ENCODE measurements at regions not wholly inside any gene's neighbourhood (a gene's known extent, or its start where the extent isn't known, plus 50 kb on each side); places are given as distances from the start of the nearest gene placed in this dataset.
A peak's percentile ranks its signal among the peaks of the same experiment; 100 is the strongest.
"Not testable (repeated sequence)": the region's sequence is repeated elsewhere in the genome, so short reads cannot be mapped to it uniquely, and the experiment has no call there.

DNA sequence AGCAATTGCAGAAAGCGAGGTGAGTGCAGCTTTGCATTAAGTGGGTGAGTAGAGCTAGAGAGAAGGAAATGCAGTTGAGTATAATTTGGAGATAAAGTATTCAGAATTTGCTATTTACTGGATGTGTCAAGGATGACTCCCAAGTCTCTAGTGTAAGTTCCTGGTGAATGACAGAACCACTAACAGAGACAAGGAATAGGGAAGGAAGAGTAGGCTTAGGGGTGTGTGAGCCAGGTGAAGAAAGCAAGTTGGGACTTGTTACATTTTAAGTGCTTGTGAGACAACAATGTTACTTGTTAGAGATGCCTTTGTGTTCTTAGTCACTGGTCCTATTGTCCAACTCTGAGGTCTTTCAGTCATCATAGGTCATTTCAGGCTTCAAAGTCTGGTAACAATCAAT is 70.8 kb downstream of the TBC1D26 start:
- DNase-seq: not testable (repeated sequence)

DNA sequence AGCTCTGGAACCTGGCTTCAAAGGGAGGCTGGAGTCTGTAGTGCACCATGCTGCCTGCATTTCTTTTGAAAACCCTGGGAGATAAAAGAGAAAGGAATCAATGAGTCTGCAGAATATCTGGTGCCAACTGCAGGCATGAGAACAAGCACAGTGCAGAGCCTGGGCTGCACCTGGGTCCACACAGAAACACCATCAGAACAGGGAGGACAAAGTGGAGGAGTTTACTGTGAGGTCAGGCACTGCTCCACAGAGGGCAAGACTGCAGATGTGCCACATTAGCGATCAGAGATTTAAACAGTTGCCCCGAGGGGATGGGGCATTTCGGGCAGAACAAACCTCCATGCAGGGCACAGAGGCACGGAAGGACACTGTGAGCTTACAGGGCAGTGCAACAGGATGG is 74.7 kb downstream of the TBC1D26 start:
- not testable (repeated sequence) for DNase-seq

DNA sequence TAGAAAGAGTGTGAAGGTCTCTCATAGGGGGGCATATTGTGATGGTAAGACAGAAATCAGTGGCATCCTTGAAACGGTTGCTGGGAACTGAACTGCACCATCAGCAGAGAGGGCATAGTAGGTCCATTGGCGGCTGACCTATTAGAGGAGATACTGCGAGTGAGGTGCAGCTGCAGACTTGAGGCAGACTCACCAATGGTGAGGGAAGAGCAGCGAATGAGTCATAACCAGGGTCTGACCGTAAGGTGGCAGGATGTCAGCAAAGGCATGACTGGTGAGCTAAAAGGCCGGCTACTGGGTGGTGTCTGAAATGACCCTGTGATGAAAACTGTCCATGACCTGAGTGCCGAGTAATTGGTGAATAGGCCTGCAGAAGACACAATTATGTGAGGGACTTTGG is 81.3 kb downstream of the TBC1D26 start:
- not testable (repeated sequence) for DNase-seq

DNA sequence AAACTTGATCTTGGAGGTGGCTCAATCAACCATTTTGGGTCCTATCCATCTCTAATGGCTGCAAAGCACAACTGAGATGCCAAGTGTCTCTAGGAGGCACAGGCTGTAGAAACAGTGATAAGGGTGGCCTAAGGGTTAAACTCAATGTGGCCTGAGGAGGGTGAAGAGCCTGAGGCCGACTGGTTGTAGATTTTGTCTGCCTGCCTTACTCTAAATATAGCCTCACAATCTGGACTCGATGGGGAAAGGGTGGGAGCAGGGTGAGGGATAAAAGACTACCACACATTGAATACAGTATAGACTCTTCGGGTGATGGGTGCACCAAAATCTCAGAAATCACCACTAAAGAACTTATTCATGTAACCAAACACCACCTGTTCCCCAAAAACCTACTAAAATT is 81.9 kb downstream of the TBC1D26 start:
- DNase-seq: not testable (repeated sequence)

DNA sequence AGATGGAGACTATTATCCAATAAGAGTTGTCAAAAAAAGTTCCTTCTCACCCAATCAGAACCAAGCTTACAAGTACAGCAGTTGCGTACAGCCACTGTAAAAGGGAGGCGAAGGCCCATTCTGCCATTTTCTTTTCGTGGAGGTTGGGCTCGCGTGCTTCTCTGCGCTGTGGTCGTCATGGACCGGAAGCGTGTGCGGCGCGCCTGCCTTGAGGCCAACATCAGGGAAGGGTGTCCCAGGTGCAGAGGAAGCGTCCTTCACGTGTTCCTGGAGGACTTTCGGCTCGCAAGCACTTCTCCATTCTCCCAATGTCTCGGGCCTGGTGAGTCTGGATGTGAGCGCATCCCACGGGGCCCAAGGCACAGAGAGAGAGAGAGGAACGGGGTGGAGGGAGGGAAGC is 85.8 kb downstream of the TBC1D26 start:
- not testable (repeated sequence) for DNase-seq

DNA sequence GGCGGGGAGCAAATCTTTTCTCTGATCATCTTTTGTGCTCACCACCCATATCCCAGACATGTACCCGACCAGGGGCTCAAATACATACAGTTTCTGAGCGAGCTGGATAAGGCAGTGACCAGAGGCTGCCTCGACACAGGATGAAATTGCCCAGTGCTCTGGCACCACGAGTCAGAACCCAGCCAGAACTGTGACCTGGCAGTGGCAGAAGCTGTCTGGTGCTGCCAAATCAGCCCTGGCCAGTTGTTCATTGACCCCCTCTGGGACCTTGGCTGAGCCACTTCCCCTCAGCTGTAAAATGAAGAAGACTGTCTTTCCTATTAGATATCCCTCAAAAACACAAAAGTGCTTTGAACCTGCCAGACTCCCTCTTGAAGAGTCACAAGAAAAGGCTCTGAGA is 90.2 kb downstream of the TBC1D26 start:
- not testable (repeated sequence) for DNase-seq

DNA sequence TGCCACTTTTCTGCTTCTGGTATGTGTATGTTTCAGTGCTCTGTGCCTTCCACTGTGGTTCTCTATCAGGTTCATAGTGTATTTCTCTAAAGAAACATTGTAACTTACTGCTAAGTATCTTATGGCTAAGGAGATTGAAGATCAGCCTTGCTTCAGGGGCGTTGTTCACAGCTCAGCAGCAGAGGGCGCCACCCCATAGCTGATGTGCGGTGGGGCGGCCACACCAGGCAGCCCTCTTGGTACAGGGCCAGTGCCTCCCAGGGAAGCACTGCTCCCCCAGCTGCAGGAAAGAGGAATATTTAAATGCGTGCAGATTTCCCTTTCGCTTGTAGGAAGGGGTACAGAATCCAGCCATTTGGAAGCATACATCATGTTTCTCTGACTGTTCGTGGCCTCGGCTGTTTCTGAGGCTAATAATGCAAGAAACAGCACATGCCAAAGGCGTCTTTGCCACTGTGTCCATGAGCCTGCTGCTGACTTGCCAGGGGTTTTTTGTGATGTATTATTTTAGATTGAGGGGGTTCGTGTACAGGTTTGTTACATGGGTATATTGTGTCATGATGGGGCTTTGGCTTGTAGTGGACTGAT is 96.7 kb downstream of the TBC1D26 start:
- DNase-seq: peak; percentile 80 to 84

DNA sequence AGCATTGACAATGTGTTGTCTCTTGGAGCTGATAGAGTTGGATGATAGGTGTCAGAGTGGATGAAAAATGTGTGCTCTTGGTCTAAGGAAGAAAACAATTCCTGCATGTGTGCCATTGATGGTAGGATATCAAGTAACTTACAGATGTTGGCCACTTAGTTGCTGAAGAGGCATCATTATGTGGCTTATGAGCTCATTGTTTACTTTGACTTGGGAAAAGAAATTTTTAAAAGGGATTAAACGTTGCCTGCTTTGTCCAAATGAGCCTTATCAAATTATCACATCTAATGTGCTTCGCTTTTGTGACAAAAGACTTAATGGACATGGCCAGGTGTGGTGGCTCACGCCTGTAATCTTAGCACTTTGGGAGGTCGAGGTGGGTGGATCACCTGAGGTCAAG is 98.1 kb downstream of the TBC1D26 start:
- not testable (repeated sequence) for DNase-seq

DNA sequence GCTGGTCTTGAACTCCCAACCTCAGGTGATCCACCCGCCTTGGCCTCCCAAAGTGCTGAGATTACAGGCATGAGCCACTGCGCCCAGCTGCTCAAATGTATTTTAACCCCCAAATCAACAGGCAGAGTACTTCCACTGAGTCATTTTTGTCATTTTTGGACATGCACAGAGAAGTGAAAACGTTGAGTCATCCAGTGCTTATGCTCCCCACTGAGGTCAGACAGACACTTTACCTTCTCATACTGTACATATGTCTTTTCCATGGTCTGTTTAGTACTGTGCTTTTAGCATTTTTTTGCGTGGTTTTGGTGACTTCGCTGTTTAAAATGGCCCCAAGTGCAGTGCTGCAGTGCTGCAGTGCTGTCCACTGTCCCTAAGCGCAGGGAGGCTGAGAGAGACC is 99.1 kb downstream of the TBC1D26 start:
- peak in 1 of 2 donors; percentile 38 for DNase-seq

DNA sequence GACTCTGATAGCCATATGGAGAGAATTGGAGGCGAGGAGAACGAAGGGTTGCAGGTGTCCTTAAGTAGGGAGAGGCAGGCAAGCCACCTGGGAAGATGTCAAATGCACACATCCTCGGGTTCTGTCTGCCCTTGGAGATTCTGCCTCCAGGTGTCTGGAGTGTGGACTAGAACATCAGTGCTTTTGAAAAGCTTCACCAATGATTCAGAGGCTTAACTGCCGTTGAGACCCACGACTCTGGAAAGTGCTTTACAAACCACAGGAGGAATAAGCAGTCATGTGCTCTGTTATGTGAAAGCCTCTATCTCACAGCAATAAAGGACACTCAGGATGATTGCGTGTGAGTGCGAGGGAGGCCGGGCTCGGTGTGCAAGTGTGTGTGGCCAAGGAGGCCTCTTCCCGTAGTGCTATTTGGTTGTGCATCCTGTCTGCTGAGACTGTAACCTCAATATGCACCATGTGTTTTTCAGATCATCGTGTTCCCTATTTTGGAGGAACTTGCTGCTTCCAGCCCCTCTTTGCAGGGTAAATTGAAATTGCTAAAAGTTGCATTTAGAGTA is 100.9 kb downstream of the TBC1D26 start:
- not testable (repeated sequence) for DNase-seq

DNA sequence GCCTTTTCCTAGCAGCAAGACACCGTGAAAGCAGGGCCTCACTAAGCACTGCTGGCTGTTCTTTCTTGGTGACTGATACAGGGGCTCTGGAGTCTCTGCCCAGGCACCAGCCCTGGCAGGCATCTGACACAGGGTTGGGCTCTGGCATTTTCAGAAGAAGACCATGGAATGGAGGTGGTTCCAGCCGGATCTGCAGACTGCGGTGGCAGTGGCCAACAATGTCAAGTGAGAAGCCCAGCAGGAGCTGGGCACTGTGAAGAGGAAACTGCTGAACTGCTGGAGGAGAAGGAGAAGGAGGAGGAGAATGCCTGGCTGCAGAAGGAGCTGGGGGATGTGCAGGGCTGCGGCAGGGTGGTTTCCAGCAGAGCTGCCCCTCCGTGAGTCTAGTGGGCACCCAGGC is 101.8 kb downstream of the TBC1D26 start:
- not testable (repeated sequence) for DNase-seq

DNA sequence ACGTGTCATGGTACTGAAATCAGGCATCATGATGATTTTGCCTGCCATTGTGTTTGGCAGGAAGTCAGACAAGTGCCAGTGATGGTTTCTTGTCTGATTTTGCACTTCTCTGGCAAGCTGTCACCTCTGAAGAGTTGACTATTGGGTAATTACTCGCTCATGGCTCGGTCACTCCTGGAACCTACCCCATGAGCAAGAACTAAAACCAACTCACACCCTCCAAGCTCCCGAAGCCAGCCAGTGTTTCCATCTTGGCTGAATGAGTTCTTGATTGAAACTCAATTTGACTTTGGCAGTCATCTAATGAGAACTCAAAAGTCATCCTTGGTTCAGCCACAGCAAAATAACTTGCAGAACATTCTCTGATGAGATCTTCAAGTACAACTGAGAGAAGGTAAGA is 103.4 kb downstream of the TBC1D26 start:
- not testable (repeated sequence) for DNase-seq

DNA sequence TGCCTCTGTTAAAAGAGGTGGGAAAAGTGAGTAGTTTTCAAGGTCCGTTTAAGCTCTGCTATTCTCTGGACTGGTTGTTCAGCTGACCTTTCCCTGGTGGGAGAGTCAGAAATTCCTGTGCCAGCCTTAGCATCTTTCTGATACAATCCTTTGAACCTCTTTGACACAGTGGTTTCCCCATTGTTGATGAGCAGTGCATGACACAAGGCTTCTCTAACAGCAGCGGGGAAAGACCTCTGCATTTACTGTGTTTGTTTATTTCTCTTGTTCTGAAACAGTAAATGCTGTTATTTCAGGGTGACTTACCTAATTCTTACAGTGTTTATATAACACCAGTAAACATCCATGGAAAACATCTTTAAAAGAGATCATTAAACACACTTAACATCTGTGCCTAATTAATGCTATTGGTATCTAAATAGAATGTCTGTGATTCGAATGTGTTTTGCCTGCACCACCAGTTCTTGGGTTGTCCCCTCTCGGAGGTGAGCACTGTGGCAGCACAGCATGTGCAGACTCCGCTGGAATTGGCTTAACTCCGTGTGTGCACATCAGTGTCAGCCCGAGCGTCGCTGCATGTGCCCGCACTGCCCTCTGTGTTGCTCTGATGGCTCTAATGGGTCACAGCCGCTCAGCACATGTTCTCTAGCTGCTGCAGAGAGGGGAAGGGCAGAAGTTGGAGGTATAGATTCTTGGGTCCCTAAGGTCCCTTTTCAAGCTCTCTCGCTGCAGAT is 104.3 kb downstream of the TBC1D26 start:
- not testable (repeated sequence) for DNase-seq

DNA sequence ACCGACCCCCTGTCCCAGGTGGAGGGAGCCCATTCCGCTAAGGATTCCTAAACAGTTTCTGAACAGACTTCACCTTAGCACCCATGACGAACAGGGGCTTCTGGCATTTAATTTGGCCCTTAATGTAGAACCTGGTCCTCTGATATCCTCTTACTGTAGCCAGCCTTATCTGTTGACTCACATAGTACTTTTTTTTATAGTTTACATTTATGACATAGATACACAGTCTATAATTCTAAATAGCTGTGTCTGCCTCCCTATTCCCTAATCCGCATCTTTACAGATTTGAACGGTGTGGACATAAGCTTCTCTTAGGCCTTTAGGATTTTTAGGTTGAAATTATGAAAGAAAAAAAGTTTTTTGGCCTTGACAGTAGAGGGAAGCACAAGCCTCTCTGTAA is 104.9 kb downstream of the TBC1D26 start:
- not testable (repeated sequence) for DNase-seq

DNA sequence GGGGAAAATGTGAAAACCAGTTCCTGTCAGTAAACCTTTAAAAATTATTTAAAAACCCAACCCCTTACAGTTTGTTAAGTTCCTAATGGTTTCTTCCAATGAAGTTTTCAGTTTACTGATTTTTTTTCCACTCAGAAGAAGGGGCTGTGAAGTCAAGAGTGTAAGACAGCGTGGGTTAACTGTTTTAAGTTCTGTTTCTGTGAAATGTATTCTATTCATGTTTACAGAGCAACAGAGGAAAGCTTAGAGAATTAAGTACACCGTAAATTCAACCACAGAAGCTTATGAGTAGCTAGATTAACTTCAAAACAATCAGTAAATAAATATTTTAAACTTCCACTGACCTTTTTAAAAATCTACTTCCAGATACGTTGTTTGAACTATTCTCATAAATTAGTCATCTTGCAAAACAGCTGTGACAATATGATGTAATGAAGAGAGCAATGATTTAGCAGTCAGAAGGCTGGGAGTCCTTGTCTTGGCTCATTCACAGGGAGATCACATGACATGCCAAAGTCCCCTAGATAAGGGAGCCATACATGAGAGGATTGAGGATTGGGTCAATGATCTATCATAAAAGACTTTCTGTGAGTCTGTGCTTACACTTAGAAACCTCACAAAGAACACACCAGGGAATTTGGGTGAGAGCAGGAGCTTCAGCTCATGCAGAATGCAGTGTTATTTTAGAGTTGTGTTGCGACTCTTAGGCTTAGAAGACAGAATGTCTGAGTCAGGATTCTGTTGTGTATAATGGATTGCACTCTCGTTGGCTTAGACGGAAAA is 97.3 kb upstream of the ADORA2B start:
- DNase-seq: not testable (repeated sequence)

DNA sequence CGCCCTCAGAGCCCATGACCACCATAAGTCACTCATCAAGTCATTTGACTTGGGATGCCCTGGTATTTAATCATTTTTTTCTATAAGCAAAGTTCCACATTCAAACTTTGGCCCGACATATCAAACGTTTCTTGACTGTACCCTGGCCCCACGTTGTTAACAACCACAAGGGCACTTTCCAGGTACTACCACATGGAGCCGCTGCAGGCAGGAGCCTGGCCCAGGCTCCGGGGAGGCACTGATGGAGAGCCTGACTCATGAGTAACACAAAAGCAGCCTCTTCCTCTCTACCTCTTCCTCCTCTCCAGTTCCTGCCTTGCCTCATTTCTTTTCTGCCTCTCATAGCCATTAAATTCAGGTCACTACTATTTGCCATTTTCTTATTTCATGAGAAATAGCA is 95.9 kb upstream of the ADORA2B start:
- DNase-seq: peak; percentile 68 to 73

DNA sequence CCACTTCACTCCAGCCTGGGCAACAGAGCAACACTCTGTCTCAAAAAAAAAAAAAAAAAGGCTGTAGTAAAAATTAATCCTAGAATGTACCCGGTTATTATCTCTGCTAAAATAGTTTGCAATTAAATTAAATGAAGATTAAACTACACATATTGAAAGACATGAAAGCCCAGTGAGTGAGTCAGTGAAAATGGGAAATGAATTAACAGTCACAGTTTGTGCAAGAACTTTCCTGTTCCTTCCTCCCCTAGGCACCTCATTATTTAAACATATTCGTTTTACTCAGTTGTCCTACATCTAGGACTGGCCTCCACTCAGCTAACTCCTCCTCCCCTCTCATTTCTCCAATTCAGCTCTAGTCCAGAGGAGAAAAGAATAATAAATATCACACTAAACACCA is 94.9 kb upstream of the ADORA2B start:
- DNase-seq: not testable (repeated sequence)

DNA sequence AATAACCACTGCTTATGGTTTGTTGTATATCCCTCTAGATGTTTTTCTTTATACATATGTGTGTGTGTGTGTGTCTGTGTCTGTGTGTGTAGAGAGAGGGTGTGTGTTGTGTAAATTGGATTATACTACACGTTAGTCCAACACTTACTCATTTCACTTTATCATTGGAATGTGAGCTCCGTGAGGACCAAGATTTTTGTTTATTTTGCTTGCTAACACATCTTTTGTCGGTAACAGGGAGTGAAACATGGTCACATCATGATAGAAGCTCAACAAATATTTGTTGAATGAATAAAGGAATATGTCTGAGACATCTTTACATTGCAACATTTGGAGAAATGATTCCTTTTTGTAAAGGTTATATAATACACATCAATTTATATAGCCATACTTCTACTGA is 94.2 kb upstream of the ADORA2B start:
- not testable (repeated sequence) for DNase-seq

DNA sequence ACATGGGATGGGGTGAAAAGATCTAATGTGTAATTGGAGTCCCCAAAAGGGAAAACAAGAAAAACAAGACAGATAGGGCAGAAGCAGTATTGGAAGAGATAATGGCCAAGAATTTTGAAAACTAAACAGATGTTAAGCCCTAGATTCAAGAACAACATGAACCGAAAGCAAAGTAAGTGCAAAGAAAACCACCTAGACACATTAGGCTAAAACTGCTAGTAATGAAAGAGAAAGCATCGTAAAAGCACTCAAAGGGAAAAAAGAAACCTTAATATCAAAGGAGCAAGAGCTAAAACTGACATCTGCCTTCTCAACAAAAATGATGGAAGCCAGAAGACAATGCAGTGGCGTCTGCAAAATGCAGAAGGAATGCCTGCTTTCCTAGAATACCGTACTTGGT is 92.1 kb upstream of the ADORA2B start:
- DNase-seq: not testable (repeated sequence)

DNA sequence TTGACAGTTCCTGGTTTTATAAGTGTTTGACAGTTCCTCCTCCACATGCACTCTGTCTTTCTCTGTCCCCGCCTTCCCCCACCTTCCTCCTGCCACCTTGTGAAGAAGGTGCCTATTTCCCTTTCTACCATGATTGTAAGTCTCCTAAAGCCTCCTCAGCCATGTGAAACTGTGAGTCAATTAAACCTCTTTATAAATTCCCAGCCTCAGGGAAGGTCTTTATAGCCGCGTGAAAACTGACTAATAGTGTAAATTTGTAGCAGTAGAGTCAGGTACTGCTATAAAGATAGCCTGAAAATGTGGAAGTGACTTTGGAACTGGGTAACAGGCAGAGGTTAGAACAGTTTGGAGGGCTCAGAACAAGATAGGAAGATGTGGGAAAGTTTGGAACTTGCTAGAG is 88.7 kb upstream of the ADORA2B start:
- DNase-seq: not testable (repeated sequence)

DNA sequence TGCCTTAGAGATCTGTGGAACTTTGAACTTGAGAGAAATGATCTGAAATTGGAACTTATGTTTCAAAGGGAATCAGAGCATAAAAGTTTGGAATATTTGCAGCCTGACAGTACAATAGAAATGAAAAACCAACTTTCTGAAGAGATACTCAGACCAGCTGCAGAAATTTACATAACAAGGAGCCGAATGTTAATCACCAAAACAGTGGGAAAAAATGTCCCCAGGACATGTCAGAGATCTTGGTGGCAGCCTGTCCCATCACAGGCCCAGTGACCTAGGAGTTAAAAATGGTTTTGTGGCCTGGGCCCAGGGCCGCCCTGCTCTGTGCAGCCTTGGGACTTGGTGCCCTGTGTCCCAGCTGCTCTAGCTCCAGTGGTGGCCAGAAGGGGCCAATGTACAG is 88.2 kb upstream of the ADORA2B start:
- not testable (repeated sequence) for DNase-seq

DNA sequence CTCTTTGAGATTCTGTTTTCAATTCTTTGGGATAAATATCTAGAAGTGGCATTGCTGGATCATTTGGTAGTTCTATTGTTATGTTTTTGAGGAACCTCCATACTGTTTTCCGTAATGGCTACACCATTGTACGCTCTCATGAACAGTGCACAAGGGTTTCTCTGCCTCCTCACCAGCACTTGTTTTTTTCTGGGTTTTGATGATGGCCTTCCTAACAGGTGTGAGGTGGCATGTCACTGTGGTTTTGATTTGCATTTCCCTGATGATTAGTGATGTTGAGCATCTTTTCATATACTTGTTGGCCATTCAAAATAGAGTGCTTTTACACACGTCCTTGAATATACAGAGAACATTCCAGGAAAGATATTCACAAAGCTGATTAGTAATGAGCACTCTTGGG is 86.8 kb upstream of the ADORA2B start:
- DNase-seq: not testable (repeated sequence)

DNA sequence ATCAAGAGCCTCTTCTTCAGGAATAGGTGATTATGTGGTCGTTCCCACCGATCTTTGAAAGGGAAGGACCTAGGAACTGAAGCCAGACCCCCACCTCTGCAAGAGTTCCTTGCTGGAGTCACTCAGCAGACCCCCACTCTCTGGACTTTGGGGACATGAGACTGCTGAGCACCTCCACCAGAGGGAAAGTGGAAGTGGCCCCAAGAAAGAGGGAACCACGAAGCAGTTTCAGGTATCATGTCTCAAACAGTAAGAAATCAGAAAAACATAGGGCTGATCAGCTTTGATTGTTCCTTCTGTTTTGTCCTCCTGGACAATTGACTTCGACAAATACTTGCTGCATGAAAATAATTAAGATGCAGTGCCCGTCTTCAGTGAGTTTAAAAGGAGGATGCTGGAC is 84.2 kb upstream of the ADORA2B start:
- not testable (repeated sequence) for DNase-seq
